Globus pallidus (tissue), 1 donor: ENCODE measurements at regions not wholly inside any gene's neighbourhood (a gene's known extent, or its start where the extent isn't known, plus 50 kb on each side); places are given as distances from the start of the nearest gene placed in this dataset.
"Not testable (repeated sequence)": the region's sequence is repeated elsewhere in the genome, so short reads cannot be mapped to it uniquely, and the experiment has no call there.

ENCODE experiments used
- DNase-seq: peaks from one replicate; pipeline ENCODE4 v3.0.0-alpha.2; 2015; ENCODE audit warnings: low spot score

DNA sequence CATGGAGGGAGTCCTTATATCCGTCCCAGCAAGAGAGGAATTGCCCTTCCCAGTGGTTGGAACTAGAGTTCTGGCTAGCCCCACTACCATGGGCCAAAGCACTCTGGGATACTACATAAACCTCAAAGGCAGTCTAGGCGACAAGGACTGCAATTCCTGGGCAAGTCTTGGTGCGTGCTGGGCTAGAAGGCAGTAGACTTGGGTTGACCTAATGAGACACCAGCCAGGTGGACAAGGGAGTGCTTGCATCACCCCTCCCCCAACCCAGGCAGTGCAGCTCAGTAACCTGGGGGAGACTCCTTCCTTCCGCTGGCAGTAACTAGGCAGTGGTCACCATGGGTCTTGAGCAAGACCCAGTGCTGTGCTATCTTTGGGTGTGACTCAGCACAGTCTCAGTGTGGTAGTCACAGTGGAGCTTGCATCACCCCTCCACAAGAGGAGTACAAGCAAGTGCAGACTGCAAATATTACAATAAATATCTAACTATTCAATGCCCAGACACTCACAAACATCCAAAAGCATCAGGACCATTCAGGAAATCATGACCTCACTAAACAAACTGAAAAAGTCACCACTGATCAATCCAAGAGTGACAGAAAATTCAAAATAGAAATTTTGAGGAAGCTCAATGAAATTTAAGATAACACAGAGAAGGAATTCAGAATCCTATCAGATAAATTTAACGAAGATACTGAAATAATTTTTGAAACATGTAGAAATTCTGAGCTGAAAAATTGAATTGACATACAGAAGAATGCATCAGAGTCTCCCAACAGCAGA is 84.7 kb upstream of the LYPLAL1 start:
- peak; percentile 16 for DNase-seq

- no peak for DNase-seq
Observed at GRCh38 chr1:219090607-219091006, 83.1 kb upstream of the LYPLAL1 start.

DNA sequence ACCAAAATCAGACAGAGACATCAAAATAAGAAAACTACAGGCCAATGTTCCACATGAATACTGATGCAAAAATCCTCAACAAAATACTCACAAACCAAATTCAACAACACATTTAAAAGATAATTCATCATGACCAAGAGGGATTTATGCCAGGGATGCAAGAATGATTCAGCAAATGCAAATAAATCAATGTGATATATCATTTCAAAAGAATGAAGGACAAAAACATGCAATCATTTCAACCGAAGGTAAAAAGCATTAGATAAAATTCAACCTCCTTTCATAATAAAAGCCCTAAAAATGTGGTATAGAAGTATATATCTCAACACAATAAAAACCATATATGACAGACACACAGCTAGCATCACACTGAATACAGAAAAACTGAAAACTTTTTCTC is 81.5 kb upstream of the LYPLAL1 start:
- DNase-seq: no peak

GRCh38 chr1:219099307-219099706 is 74.4 kb upstream of the LYPLAL1 start:
- no peak for DNase-seq

- no peak for DNase-seq
Observed at GRCh38 chr1:219100059-219100458, 73.6 kb upstream of the LYPLAL1 start.

- DNase-seq: not testable (repeated sequence)
Observed at GRCh38 chr1:219102466-219102865, 71.2 kb upstream of the LYPLAL1 start.

- no peak for DNase-seq
Observed at GRCh38 chr1:219105893-219106292, 67.8 kb upstream of the LYPLAL1 start.

DNA sequence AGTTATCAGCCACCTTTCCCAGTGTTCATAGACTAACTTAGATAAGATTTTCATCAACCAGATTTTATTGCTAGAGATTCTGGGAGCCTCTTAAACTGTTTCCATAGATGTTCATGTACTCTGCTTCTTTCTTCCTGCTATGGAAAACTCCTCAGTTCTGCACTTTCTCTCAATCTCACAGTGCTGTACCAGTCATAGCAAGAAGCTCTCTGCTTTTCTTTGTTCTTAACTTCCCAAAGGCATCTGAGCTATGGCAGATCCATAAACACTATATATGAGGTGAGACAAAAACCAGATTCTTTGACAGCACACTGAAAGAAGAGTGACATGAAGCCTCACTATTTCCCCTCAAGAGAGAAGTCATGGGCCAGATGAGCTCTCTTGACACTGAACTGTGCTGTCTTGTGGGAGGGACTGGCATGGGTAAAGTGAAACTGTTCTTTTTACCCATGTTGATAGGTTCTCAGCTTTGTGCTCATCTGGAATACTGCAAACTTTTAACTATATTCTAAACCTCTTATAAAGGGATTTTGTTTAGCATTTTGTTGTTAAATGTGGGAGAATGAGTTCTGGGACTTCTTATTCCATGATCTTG is 64.2 kb upstream of the LYPLAL1 start:
- no peak for DNase-seq

- DNase-seq: no peak
Observed at GRCh38 chr1:219113261-219113660, 60.4 kb upstream of the LYPLAL1 start.

DNA sequence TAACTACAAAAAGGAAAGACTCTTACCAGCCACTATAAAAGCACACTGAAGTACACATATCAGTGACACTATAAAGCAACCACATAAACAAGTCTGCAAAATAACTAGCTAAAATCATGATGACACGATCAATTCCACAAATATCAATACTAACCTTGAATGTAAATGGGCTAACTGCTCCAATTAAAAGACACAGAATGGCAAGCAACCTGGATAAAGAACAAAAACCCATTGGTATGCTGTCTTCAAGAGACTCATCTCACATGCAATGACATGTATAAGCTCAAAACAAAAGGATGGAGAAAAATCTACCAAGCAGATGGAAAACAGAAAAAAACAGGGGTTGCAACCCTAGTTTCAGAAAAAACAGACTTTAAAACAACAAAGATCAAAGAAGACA is 59.7 kb upstream of the LYPLAL1 start:
- no peak for DNase-seq

- no peak for DNase-seq
Observed at GRCh38 chr1:219119839-219120238, 53.8 kb upstream of the LYPLAL1 start.

- no peak for DNase-seq
Observed at GRCh38 chr1:219120624-219121544, 52.8 kb upstream of the LYPLAL1 start.

GRCh38 chr1:219121679-219122078 is 52.0 kb upstream of the LYPLAL1 start:
- no peak for DNase-seq

- no peak for DNase-seq
Observed at GRCh38 chr1:219123036-219123435, 50.6 kb upstream of the LYPLAL1 start.
